ENCODE measurements at regions not wholly inside any gene's neighbourhood (a gene's known extent, or its start where the extent isn't known, plus 50 kb on each side); places are given as distances from the start of the nearest gene placed in this dataset.

- no peak for DNase-seq (ENCODE audit: low read depth)
Measured at GRCh38 chr4:58553679-58554078, 1443.5 kb upstream of the IGFBP7 start.

- DNase-seq (ENCODE audit: low read depth) = no peak
Measured at GRCh38 chr4:58553031-58553430, 1442.8 kb upstream of the IGFBP7 start.

GRCh38 chr4:58551676-58552075 is 1441.5 kb upstream of the IGFBP7 start:
- no peak for DNase-seq (ENCODE audit: low read depth)

GRCh38 chr4:58543465-58543864 is 1433.3 kb upstream of the IGFBP7 start:
- DNase-seq (ENCODE audit: low read depth) = no peak

GRCh38 chr4:58541926-58542325 is 1431.7 kb upstream of the IGFBP7 start:
- DNase-seq (ENCODE audit: low read depth) = no peak

- DNase-seq (ENCODE audit: low read depth) = no peak
Measured at GRCh38 chr4:58522765-58523382, 1412.7 kb upstream of the IGFBP7 start.

GRCh38 chr4:58515226-58515625 is 1405.0 kb upstream of the IGFBP7 start:
- DNase-seq (ENCODE audit: low read depth) = no peak

- DNase-seq (ENCODE audit: low read depth) = no peak
Measured at GRCh38 chr4:58514299-58514698, 1404.1 kb upstream of the IGFBP7 start.

- no peak for DNase-seq (ENCODE audit: low read depth)
Measured at GRCh38 chr4:58510652-58511051, 1400.5 kb upstream of the IGFBP7 start.

GRCh38 chr4:58507079-58507478 is 1396.9 kb upstream of the IGFBP7 start:
- no peak for DNase-seq (ENCODE audit: low read depth)

GRCh38 chr4:58502839-58503238 is 1392.7 kb upstream of the IGFBP7 start:
- no peak for DNase-seq (ENCODE audit: low read depth)

- no peak for DNase-seq (ENCODE audit: low read depth)
Measured at GRCh38 chr4:58499182-58499581, 1389.0 kb upstream of the IGFBP7 start.

GRCh38 chr4:58491620-58492019 is 1381.4 kb upstream of the IGFBP7 start:
- DNase-seq (ENCODE audit: low read depth) = no peak

GRCh38 chr4:58477950-58478349 is 1367.8 kb upstream of the IGFBP7 start:
- DNase-seq (ENCODE audit: low read depth) = no peak

- DNase-seq (ENCODE audit: low read depth) = no peak
Measured at GRCh38 chr4:58477513-58477912, 1367.3 kb upstream of the IGFBP7 start.

- no peak for DNase-seq (ENCODE audit: low read depth)
Measured at GRCh38 chr4:58475097-58475496, 1364.9 kb upstream of the IGFBP7 start.

GRCh38 chr4:58465031-58465430 is 1354.8 kb upstream of the IGFBP7 start:
- DNase-seq (ENCODE audit: low read depth) = no peak

- DNase-seq (ENCODE audit: low read depth) = no peak
Measured at GRCh38 chr4:58456727-58457384, 1346.7 kb upstream of the IGFBP7 start.

GRCh38 chr4:58453956-58454355 is 1343.8 kb upstream of the IGFBP7 start:
- DNase-seq (ENCODE audit: low read depth) = no peak

GRCh38 chr4:58451707-58452106 is 1341.5 kb upstream of the IGFBP7 start:
- DNase-seq (ENCODE audit: low read depth) = no peak

- no peak for DNase-seq (ENCODE audit: low read depth)
Measured at GRCh38 chr4:58435871-58436270, 1325.7 kb upstream of the IGFBP7 start.

- DNase-seq (ENCODE audit: low read depth) = no peak
Measured at GRCh38 chr4:58413849-58414248, 1303.7 kb upstream of the IGFBP7 start.

GRCh38 chr4:58411904-58412303 is 1301.7 kb upstream of the IGFBP7 start:
- DNase-seq (ENCODE audit: low read depth) = no peak

GRCh38 chr4:58406762-58407161 is 1296.6 kb upstream of the IGFBP7 start:
- no peak for DNase-seq (ENCODE audit: low read depth)

Measured in LHCN-M2 (cell line).